ENCODE measurements at regions not wholly inside any gene's neighbourhood (a gene's known extent, or its start where the extent isn't known, plus 50 kb on each side); places are given as distances from the start of the nearest gene placed in this dataset.

DNA sequence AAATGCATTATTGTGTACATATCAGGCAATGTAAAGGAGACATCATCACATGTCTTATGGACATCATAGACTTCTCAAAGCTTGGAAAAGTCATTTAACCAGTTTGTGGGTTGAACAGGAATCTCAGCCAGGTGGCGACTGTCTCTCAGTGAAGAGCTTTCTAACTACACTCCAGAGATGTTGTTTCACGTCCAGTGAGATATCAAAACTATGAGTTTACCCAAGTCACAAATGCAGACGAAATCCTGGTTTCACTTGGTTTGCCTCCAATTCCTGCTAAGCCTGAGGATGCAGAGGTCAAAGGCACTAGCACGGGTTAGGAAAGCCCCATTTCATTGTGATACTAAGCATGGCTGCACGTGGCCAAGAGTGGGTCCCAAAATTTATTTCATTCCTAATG, 384.5 kb upstream of the MEIS1 start:
- TF ChIP-seq, protein P1, sequence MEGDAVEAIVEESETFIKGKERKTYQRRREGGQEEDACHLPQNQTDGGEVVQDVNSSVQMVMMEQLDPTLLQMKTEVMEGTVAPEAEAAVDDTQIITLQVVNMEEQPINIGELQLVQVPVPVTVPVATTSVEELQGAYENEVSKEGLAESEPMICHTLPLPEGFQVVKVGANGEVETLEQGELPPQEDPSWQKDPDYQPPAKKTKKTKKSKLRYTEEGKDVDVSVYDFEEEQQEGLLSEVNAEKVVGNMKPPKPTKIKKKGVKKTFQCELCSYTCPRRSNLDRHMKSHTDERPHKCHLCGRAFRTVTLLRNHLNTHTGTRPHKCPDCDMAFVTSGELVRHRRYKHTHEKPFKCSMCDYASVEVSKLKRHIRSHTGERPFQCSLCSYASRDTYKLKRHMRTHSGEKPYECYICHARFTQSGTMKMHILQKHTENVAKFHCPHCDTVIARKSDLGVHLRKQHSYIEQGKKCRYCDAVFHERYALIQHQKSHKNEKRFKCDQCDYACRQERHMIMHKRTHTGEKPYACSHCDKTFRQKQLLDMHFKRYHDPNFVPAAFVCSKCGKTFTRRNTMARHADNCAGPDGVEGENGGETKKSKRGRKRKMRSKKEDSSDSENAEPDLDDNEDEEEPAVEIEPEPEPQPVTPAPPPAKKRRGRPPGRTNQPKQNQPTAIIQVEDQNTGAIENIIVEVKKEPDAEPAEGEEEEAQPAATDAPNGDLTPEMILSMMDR (IDR thresholded peaks at IDR 0.05), result no peak
- TF ChIP-seq YY1 (IDR thresholded peaks at IDR 0.05; ENCODE audit: low read depth) (no peak), EP300 (IDR thresholded peaks at IDR 0.05; ENCODE audit: borderline replicate concordance in 1 of 2, low read depth in 1 of 2, low read length in 1 of 2) (no peak)
